NAMALWA (cell line): ENCODE measurements at regions not wholly inside any gene's neighbourhood (a gene's known extent, or its start where the extent isn't known, plus 50 kb on each side); places are given as distances from the start of the nearest gene placed in this dataset.

ENCODE experiments used
- DNase-seq: peaks from one replicate; pipeline ENCODE4 v3.0.0-alpha.2; 2015; ENCODE audit warnings: low spot score

GRCh38 chr12:85681333-85681732 lies 154.9 kb downstream of the RASSF9 start:
- DNase-seq = no peak

- DNase-seq = no peak
Observed at GRCh38 chr12:85683051-85683450, 153.2 kb downstream of the RASSF9 start.

- DNase-seq = no peak
Observed at GRCh38 chr12:85688837-85689236, 147.4 kb downstream of the RASSF9 start.

GRCh38 chr12:85690146-85690545 lies 146.1 kb downstream of the RASSF9 start:
- DNase-seq = no peak

GRCh38 chr12:85693093-85693665 lies 143.0 kb downstream of the RASSF9 start:
- DNase-seq = no peak

- DNase-seq = no peak
Observed at GRCh38 chr12:85695097-85695715, 141.0 kb downstream of the RASSF9 start.

- DNase-seq = no peak
Observed at GRCh38 chr12:85697003-85697402, 139.2 kb downstream of the RASSF9 start.

GRCh38 chr12:85698937-85699336 lies 137.3 kb downstream of the RASSF9 start:
- no peak for DNase-seq

- no peak for DNase-seq
Observed at GRCh38 chr12:85708775-85709174, 127.4 kb downstream of the RASSF9 start.

GRCh38 chr12:85711735-85712390 lies 124.3 kb downstream of the RASSF9 start:
- DNase-seq = no peak

- DNase-seq = no peak
Observed at GRCh38 chr12:85713373-85713772, 122.8 kb downstream of the RASSF9 start.

- no peak for DNase-seq
Observed at GRCh38 chr12:85714425-85714824, 121.8 kb downstream of the RASSF9 start.

GRCh38 chr12:85720308-85721033 lies 115.7 kb downstream of the RASSF9 start:
- no peak for DNase-seq

GRCh38 chr12:85725991-85726390 lies 110.2 kb downstream of the RASSF9 start:
- DNase-seq = peak; percentile 3

- DNase-seq = no peak
Observed at GRCh38 chr12:85733221-85733840, 102.9 kb downstream of the RASSF9 start.

GRCh38 chr12:85733984-85734383 lies 102.2 kb downstream of the RASSF9 start:
- DNase-seq = no peak

GRCh38 chr12:85740186-85740585 lies 96.0 kb downstream of the RASSF9 start:
- DNase-seq = no peak

- DNase-seq = no peak
Observed at GRCh38 chr12:85741046-85741445, 95.2 kb downstream of the RASSF9 start.

GRCh38 chr12:85747941-85748495 lies 88.2 kb downstream of the RASSF9 start:
- no peak for DNase-seq
